ENCODE measurements at regions not wholly inside any gene's neighbourhood (a gene's known extent, or its start where the extent isn't known, plus 50 kb on each side); places are given as distances from the start of the nearest gene placed in this dataset.

DNA sequence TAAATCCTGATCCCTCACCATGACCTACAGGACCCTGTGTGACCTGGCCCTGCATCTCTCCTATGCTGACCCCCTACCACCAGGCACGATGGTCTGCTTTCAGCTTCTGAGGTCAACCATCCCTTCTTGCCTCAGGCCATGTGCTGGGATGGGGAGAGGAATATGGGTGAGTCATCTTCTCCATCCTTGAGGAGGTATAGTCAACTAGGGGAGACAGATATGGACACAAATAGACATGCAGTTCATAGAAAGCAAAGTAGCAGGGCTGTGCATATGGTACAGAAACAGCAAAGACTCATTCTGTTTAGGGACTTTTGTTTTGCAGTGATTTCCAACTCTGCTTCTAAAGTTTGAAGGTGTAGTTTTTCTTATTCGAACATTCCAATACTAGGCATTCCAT is 250.8 kb upstream of the FGGY start:
- no peak for TF ChIP-seq YY1 (IDR thresholded peaks at IDR 0.05; ENCODE audit: low read depth)
- TF ChIP-seq TAF1 (IDR thresholded peaks at IDR 0.05; ENCODE audit: low read depth): no peak
- no peak for TF ChIP-seq EP300 (IDR thresholded peaks at IDR 0.05; ENCODE audit: borderline replicate concordance)
- no peak for TF ChIP-seq NFIC (IDR thresholded peaks at IDR 0.05)
- TF ChIP-seq TCF12 (IDR thresholded peaks at IDR 0.05; ENCODE audit: low read depth): no peak

All from Ishikawa (cell line).